Islet of Langerhans (tissue), 1 donor: ENCODE measurements at regions not wholly inside any gene's neighbourhood (a gene's known extent, or its start where the extent isn't known, plus 50 kb on each side); places are given as distances from the start of the nearest gene placed in this dataset.
"Not testable (repeated sequence)": the region's sequence is repeated elsewhere in the genome, so short reads cannot be mapped to it uniquely, and the experiment has no call there.

Source experiments
- FAIRE-seq: peaks from one replicate; lab custom pipeline; 2011; peaks lifted over from hg19 to GRCh38; lab: Jason Lieb, UNC

DNA sequence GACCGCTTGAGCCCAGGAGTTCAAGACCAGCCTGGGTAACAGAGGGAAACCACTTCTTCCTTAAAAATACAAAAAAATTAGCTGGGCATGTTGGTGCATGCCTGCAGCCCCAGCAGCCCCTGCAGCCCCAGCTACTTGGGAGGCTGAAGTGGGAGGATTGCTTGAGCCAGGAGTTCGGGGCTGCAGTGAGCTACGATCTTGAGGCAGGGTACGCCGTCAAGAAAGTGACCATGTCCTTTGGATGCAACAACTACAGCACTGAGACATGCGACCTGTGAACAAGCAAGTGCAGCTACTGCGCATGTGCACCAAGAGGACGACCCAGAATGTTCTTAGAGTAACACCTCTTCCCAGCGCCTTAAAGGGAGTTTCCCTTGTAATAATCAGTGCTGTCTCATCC is 66.6 kb upstream of the ZNF479 start:
- no peak for FAIRE-seq

DNA sequence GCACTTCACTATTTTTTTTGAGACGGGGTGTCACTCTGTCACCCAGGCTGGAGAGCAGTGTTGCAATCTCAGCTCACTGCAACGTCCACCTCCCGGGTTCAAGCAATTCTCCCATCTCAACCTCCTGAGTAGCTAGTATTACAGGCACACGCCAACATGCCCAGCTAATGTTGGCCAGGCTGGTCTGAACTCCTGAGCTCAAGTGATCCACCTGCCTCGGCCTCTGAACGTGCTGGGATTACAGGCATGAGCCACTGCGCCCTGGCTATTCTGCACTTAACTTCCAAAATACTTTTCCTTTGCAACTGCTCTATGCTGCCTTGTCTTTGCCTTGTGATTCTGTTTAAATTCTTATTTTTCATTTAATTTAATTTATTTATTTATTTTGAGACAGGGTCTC is 67.0 kb upstream of the ZNF479 start:
- no peak for FAIRE-seq

- no peak for FAIRE-seq
These were observed 69.0 kb upstream of the ZNF479 start for GRCh38 chr7:57201021-57201894.

GRCh38 chr7:57201895-57202210 is 69.6 kb upstream of the ZNF479 start:
- FAIRE-seq, result no peak

GRCh38 chr7:57202274-57202673 is 70.0 kb upstream of the ZNF479 start:
- FAIRE-seq, result no peak

- FAIRE-seq, result no peak
These were observed 71.0 kb upstream of the ZNF479 start for GRCh38 chr7:57203161-57203791.

- not testable (repeated sequence) for FAIRE-seq
These were observed 71.6 kb upstream of the ZNF479 start for GRCh38 chr7:57203858-57204257.

GRCh38 chr7:57204411-57204811 is 72.2 kb upstream of the ZNF479 start:
- FAIRE-seq, result no peak

- FAIRE-seq, result no peak
These were observed 72.8 kb upstream of the ZNF479 start for GRCh38 chr7:57205000-57205399.

DNA sequence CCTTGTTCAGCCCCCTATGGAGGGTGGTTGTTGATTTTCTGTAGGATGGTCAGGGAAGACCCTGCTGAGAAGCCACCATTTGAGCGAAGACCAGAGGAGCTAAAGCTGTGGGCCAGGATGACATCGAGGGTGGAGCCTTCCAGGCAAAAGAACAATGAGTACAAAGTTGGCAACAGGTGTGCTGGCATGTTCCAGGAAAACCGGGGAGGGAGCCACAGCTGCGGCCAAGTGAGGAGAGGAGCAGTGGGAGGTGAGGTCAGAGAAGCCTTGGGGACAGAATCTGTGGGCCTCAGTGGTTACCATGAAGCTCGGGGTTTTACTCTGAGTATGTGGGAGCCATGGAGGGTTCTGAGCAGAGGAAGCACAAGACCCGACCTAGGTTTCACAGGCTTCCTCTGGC is 75.6 kb upstream of the ZNF479 start:
- FAIRE-seq, result no peak

GRCh38 chr7:57210212-57210611 is 78.0 kb upstream of the ZNF479 start:
- no peak for FAIRE-seq

GRCh38 chr7:57210871-57211270 is 78.6 kb upstream of the ZNF479 start:
- no peak for FAIRE-seq

GRCh38 chr7:57211428-57212100 is 79.3 kb upstream of the ZNF479 start:
- FAIRE-seq, result no peak

DNA sequence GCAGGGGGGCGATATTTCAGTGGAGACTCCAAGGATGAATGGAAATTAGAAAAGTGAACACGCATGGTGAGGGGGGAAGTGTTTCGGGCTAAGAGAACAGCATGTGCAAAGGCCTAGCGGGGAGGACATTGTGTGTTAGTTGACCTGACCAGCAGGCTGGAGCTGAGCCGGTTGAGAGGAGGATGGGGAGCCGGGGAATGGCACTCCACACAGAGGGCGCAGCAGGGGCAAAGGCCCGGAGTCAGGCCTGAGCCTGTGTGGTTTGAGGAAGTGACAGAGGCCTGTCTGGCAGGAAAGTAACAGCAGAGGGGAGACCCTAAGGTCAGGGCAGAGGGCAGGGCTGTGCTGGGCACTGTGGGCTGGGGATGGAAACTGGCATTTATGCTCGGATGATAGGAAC is 83.2 kb upstream of the ZNF479 start:
- FAIRE-seq, result no peak

- FAIRE-seq, result no peak
These were observed 84.1 kb upstream of the ZNF479 start for GRCh38 chr7:57216340-57216739.

DNA sequence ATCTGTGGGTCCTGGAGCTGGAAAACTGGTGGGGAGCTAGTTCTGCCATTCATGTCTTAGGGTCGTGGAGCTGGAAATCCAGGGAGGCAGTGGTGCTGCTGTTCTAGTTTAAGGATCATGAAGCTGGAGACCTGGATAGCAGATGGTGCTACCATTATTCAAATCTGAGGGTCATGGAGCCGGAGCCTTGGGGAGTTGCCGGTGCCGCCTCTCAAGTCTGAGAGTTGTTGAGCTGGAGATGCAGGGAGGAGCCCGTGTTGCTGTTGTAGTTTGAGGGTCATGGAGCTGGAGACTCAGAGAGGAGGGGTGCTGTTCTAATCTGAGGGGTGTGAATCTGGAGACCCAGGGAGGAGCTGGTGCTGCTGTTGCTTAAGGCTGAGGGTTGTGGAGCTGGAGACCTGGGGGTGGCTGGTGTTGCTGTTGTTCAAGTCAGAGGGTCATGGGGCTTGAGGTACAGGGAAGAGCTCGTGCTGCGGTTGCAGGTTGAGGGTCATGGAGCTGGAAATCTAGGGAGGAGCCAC is 86.0 kb upstream of the ZNF479 start:
- no peak for FAIRE-seq

DNA sequence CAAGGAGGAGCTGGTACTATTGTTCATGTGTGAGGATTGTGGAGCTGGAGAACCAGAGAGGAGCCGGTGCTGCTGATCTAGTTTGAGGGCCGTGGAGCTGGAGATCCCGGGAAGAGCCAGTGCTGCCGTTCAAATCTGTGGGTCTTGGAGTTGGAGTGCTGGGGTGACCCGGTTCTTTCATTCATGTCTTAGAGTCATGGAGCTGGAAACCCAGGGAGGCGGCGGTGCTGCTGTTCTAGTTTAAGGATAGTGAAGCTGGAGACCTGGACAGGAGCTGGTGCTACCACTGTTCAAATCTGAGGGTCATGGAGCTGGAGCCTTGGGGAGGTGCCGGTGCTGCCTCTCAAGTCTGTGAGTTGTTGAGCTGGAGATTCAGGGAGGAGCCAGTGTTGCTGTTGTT is 88.5 kb upstream of the ZNF479 start:
- no peak for FAIRE-seq

DNA sequence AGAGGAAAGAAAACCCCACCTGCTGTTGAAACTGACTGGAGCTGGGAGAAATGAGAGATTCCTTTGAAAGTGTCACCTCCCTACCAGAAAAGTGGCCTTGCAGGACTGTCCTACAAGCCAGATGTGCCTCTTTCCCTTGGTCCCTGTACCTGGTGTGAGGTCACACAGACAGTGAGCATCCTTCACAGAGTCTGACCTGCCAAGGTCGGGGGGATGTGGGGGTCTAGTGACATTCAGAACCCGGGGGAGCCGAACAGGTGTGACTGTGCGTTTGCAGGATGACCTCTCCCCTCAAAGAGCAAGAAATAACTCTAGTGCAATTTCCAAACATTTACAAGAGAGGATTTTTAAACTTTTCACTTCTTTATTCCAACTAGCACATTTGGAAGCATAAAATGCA is 93.4 kb upstream of the ZNF479 start:
- no peak for FAIRE-seq

DNA sequence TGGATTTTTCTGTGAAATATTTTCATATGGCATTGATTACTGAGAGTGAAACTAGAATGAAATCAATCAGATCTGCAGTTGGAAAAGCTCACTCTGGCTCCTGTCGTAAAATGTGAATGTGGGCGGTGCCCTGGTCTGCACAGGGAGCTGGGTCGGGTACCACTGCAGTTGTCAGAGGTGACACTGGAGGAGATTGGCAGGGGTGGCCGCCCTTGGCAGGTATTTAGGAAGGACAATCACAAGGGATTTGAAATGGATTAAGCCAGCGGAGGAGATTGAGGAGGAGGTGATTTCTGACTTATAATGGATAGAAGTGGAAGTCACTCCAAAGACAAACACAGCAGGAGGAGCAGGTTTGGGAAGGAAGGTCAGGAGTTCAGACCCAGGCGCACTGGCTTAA is 109.0 kb upstream of the ZNF479 start:
- FAIRE-seq, result not testable (repeated sequence)

- not testable (repeated sequence) for FAIRE-seq
These were observed 111.3 kb upstream of the ZNF479 start for GRCh38 chr7:57243551-57243950.

DNA sequence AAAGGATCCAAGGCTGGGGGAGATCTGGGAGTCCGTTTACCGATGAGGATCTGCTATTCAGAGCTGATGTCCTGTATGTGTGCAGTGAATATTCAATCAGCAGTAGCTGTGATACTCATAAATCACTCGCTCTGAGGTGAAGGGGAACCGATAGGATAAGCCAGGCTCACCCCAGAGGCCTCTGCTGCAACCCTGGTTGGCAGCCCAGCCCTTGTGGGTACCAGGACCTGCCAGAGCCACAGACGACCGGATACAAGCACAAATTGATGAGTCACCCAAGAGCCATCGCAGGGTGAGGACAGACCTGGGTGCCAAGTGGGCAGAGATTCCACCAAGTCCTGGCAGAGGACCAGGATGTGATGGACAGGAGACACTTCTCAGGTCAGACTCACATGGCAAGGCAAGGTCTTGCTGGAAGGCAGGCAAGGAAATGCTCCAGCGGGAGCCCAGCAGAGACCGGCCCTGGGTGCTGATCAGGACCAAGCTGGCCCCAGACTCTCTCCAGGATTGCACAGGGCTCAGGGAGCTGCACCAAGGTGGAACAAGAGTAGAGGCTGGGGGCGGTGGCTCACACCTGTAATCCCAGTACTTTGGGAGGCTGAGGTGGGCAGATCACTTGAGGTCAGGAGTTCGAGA is 112.2 kb upstream of the ZNF479 start:
- not testable (repeated sequence) for FAIRE-seq

- FAIRE-seq, result no peak
These were observed 113.0 kb upstream of the ZNF479 start for GRCh38 chr7:57245206-57245605.

DNA sequence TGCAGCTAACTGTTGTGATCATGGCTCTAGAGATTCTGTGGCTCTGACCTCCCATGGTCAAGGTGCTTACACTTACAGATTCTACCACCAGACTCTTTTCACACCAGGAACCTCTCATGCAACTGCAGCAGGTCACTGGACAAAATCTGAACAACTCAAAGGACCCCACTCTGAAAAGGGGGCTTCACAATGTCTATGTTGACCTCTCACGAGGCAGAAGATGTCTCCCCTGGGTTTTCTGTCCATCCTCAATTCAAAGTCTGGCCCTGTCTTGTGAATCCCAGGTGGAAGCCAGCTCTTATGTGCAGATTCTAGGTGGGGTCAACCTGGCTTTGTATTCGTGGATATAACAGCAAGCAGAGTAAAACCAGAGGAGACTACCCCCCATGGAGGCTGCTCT is 118.6 kb upstream of the ZNF479 start:
- FAIRE-seq, result no peak
